Stimulated activated CD4-positive, alpha-beta T cell treated with anti-CD3 and anti-CD28 coated beads, Interleukin-4, amount 100 ng/mL, for 24 hours (primary cell): ENCODE measurements at regions not wholly inside any gene's neighbourhood (a gene's known extent, or its start where the extent isn't known, plus 50 kb on each side); places are given as distances from the start of the nearest gene placed in this dataset.

Experiments
- DNase-seq: peaks from one replicate; pipeline ENCODE4 v3.0.0-alpha.2; 2020

DNA sequence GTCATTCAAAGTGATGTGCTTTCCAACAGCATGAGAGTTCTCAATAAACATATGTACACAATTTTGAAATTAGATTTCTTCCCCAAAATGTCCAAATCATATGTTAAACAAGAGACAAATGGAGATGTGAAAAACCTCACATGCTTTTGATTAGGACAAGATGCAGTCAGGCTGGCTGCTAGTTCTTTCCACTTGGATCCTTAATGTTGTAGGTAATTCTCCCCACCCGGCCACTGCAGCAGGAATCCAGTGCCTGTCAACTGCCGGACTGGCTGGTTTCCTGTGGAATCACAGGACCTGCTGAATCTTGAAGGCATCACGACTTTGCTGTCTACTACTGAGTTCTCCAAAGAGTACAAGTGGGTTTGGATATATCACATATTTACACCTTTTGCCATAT is 138.6 kb upstream of the AKR1E2 start:
- DNase-seq: no peak

DNA sequence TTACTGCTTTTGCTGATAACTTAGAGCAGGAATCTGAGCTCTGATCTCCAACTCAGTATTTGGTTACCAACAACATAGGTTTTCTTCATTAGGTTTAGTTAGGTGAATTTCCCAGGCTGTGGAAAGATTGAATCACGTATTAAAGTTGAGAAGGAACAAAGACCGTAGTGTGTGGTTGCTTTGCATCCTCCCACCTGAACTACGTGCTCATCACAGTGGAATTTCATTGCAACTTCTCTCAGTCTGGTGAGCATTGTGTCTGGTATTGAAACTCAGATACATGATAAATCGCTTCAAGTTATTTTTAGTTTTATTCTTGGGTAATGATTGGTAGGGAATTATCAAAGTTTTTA is 139.4 kb upstream of the AKR1E2 start:
- peak; percentile 65 for DNase-seq

DNA sequence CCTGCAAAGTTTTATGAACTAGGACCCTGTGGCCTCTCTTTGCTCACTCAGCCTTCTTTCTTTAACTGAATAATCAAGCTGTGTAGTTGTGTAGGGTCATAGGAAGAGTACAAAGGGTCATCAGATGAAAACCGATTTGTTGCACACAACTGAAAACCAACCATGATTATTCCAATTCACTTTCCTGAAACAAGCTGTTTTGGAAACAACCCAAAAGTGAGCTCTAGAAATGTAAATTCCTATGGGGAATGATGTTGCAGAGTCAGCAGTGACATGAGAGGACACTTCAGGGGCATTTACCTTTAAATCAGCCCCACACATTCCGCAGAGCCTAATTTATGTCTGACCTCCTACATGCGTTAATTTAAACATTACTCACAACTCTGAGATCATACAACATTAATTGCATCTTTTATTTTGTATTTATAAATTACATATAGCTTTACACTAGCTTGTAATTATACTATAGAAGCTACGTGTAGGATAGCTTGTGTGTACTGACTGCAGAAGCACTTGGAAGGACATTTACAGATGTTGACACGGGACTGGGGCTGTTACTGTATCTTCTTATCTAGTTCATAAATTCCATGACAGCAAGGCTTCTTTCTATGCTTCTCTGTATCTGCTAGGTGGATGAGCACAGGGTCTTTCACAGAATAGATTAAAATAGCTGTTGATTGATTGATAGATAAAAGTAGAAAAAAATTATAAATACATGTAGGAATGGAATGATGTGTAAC is 139.9 kb upstream of the AKR1E2 start:
- no peak for DNase-seq

DNA sequence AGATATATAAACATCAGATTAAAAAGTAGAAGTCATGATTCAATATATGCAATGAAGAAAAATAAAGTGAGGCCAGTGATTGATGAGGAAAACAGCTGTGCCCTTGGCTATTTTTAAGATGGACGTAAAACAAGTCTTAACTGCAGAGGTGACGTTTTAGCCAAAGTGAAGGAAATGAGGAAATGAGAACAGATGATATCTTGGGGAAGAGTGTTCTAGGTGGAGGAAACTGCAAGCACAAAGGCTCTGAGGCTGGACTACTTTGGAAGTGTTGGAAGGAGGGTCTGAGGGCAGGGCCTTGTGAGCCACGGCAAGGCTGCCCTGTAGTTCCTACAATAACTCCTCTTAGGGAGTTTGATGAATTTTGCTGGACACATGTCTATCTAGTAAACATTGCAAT is 140.5 kb upstream of the AKR1E2 start:
- DNase-seq: no peak

DNA sequence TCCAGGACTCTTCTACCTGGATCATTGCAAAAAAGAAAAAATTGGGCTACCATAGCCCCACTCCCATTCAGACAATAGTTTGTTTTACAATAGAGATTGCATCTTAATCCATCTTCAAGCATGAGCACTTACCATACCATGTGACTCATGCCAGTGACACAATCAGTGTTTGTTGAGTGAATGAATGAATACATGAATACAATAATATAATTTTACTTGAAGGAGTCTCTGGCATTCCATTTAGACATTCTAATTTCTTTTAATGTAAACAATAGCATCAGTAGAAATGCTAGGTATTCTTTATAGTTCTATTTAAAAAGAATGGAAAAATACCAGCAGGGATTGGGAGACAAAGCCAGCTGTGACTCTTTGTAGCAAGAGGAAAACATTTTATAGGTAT is 141.6 kb upstream of the AKR1E2 start:
- DNase-seq: no peak

DNA sequence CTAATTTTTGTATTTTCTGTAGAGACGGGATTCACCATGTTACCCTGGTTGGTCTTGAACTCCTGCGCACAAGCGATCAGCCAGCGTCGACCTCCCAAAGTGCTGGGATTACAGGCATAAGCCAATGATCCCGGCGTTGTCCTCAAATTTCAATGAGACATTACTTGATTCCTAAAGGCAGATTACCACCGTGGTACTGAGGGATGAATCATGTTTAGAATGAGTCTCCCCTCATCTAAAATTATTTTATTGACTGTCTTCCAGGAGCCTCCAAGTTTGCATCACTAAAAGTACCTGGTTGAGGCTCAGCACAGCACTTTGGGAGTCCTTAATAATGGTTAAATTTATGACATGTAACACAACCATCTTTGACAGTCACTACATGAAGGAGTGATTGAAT is 142.2 kb upstream of the AKR1E2 start:
- no peak for DNase-seq

DNA sequence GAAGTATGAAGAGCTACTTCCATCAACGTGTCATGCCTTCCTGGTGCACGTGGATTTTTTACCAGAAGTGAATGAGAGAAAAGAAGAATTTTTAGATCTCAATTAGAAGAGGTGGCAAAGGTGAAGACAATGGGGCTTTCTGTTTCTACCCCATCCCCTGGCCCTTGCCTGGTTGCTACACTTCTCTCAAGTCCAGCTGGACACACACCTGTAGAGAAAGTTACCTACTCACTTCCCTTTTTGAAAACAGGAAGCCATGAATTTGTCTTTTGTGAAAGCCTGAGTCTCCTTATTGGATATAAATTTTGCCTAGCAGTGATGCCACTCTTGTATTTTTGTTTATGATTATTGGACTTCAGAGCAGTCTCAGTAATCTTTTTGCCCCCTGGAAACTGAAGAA is 142.9 kb upstream of the AKR1E2 start:
- DNase-seq: no peak

DNA sequence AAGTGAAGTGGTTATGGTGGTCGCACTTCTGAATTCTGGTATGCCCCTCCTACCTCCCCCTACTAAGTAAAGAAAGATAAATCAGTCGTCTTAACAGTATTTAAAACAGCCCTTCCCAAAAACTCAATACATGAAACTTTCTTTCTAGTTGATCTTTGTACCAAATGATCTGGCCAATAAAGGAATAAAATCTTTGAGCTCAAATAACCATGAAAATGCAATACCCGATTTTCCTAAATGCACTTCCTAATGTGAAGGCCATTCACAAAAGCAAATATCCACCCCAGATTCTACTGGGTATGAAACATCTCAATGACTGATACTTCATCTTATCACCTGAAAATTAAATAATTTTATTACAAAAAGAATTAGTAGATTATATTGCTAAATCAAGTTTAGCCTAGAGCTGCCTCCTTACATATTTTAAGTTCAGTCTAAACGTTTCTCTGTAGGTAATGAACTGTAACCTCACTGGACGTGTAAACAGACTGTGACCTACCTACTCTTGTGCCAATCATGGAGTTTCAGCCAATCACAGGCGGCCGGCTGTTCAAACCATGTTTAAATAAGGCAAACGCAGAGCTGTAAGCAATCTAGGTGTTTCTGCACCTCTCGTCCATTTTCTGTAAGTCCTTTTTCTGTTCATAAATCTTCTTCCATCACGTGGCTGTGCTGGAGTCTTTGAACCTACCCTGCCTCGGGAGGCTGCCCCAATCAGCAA is 146.9 kb upstream of the AKR1E2 start:
- no peak for DNase-seq

DNA sequence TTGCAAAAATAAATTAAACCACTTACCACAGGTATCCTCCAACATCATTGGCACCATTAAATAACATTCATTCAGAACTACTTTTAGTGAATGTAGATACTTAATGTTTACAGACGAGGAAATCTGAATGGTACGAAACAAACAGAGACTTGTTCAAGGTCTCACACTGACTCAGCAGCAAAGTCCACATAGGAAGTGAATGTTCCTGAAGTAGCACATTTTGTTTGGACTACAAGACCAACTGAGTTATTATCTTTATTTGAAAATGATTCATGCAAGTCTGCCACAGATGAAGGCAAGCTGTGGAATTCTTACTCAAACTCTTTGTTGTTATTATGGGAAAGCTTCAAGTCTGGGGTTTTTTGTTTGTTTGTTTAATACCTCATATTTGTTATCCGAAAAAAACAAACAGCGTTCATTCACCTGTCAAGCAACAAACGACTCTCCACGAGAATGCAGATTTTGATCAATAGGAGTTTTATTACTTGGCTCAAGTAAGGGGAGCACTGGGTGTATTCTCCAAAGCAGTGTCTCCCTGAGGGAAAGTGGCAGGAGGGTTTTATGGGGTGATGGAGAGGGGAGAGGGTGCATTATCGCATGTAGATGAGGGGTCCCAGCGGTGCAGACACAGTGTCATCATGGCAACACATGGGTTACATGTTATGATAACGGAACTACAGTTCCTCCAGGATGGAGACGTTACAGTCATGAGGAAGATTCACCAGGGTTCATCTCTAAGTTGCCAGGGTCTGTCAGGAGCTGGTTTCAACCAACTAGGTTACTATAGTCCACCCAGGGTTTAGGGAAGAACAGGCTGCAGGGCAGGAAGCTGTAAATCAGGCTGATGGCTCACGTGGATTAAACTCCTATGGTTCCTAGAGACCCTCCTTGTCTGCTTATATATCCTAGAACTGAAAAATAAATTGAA is 147.7 kb upstream of the AKR1E2 start:
- no peak for DNase-seq

DNA sequence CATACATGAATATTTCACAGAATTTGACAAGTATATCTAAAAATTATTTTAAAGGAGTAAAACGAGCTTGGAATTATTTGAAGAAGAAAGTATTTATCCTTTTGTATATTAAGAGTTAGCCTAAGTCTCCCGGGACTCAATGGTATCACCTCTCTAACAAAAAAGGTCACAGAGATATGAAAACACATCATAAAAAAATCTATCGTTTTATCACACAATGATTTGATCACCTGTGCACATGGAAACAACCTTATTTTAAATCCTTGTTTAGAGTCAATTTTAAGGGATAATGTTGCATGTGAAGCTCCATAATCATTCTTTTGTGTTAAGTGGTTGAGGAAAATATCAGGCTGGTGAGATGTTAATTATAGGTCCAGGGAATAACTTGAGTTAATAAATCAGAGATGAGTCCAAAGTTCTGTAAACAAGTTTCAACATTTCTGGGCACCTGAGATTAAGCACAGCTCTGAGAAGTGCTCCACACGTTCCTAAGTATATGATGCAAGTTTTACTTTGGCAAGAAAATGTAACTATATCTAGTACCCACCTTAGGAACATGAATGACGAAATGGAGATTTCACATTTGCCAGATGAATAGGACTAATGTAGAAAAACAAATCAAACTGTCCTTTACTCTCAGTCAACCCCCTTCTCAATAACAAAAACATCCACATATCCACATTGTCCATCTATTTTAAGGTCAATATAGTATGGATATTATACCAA is 148.5 kb upstream of the AKR1E2 start:
- DNase-seq: no peak

DNA sequence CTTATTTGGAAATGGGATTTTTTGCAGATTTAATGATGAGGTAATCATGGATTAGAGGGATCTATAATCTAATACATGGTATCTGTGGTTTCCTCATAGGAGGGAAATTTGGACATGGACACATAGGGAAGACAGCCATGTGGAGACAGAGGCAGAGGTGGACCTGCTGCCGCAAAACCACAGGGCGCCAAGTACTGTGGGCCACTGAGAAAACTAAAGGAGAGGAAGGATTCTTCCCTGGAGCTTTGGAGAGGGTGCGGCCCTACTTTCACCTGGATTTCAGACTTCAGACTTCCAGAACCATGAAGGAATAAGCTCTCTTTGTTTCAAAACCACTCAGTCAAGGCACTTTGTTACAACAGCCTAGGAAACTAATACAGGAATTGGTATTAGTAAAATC is 149.4 kb upstream of the AKR1E2 start:
- no peak for DNase-seq

DNA sequence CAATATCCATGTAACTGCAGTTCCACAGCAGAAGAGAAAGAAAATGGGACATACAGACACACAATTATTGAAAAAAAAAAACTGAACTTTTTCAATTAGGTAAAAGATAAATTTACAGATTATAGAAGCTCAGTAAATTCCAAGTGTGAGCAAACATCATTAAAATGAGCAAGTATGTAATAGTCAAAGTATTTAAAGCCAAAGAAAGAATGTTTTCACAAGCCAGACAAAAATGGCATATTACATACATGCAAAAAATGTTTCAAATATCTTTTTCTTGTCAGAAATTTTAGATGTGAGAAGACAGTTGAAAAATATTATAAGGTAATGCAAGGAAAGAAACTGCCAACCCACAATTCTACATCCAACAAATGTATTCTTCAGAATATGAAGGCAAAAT is 150.2 kb upstream of the AKR1E2 start:
- no peak for DNase-seq

DNA sequence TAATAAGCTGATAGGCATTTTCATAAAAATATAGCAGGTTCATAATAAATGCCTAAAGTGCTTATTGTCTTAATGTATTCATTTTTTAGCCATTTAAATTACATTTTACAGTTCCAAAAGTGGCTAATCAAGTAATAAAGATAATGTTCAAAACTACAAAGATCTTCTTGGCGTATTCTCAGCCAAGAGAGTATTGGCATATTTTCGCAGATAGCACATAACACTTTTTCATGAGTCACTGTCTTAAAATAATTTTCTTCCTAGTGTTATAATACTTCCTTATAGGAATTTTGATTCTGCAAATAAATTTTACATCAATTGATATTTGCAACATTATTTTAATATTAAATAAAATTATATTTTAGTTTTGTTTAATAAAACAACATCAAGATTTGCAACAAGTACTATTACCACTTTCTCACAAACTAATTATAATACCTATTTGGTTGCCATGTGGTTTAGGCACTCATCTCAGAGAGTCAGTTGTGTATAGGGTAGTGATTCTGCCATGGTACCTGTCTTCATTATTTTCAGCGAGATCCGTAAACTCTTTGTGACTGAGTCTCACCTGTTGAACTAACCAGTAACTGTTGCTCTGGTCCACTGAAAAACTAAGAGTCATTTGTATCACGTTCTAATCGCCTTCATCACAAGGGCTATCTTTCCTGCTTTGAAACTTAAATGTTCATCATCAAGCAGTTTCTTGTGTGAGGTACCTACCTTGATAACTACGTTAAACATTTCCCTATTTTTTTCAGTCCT is 152.5 kb upstream of the AKR1E2 start:
- DNase-seq: no peak

DNA sequence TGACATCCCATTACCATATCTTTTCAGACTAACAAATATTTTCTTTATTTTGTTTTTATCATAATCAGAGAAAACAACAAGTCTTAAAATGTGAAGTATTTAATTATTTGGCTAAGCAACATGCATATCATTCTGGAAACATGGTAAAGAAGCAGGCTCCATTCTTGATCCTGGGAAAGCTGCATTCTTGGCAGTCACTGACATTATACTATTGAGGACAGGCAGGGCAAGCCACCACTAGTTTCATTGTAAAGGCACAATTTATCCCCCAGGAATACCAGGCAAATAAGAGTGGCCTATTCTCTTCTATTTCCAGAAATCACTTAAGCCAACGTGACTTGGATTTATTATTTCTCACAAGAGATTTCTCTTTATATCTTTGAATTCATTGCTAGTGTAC is 153.8 kb upstream of the AKR1E2 start:
- no peak for DNase-seq

DNA sequence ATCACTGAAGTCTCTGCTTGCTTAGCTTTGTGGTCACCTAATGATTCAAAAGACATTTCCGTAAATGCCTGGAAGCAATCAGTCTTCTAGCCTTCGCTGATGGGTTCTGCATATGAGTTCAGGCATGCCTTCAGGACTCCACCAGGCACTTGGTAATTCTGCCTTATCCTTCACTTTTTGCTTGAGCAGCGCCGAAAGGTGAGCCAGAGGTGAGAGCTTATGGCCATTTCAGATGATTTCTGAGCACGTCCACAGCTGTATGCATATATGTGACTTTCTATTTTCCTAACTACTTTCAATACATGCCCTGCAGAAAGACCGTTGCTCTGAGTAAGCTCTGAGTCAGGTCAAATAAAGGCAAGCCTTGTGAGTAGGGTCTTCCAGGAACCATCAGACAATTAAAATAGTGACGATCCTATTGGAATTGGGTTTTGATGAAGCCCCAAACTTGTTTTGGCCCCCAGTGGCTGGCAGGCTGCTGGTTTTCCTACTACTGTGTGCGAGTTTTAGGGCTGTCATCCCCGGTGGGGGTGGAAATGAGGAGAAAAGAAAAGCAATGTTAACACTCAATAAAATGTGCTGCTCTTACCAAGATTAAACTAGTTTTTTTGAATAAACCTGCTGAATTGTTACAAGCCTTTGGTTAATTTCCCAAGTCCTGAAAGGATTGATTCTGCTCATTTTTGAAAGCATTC is 154.4 kb upstream of the AKR1E2 start:
- DNase-seq: no peak

DNA sequence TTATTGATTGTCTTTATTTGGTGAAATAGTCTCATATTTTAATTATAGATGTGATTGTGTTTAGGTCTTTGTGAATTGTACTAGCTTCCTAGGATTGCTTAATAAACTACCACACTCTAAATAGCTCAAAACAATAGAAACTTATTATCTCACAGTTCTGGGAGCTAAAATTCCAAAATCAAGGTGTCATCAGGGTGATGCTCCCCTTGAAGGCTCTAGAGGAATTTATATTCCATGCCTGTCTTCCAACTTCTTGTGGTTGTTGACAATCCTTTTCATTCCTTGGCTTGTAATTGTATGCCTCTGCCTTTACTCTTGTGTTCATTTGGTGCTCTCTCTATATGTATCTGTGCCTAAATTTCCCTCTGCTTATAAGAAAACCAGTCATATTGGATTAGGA is 155.3 kb upstream of the AKR1E2 start:
- DNase-seq: no peak

DNA sequence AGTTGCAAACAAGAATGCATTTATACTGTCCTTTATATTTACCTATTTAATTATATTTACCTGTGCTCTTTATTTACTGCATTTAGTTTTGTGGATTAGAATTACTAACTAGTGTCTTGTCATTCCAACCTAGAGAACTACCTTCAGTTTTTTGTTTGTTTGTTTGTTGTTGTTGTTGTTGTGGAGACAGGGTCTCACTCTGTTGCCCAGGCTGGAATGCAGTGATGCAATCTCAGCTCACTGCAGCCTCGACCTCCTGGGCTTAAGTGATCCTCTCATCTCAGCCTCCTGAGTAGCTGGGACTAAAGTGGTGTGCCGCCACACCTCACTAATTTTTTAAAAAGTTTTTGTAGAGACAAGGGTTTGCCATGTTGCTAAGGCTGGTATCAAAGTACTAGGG is 156.4 kb upstream of the AKR1E2 start:
- no peak for DNase-seq

DNA sequence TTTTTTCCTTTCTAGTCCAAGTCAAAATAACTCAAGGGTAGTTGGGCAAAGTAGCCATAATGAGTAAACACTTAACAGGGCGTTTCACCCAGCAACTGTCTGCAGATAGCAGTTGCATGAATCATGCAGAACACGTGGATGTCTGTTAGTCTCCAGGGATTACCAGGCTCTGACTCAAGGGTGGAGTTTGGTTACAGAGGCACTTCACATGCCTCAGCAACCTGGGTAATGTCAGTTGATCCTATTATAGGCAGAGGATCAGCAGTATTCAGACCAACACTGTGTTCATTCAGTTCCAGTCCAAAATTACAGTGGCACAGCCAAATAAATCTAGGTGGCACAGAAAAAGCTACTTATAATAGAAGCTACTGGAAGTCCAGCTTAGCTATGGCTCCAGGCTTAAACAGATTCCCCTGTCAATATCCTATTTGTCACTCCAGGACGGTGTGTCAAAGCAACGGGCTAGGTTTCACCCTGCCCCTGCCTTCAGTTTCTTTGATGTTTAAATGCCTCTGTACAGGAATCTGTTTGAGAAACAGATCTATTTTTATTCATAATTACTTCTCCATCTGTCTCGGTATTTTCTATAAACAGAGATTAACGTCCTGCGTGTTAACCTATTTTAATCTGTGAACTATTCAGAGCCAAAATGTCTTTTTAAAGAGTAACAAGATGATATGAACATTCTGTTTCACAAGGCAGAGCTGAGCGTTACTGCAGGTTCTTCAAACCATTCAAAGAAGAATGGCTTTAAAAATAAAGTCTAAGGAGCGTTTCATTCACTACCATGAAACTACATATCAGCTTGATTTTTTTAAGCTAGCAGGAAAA is 162.6 kb upstream of the AKR1E2 start:
- peak; percentile 43 for DNase-seq

DNA sequence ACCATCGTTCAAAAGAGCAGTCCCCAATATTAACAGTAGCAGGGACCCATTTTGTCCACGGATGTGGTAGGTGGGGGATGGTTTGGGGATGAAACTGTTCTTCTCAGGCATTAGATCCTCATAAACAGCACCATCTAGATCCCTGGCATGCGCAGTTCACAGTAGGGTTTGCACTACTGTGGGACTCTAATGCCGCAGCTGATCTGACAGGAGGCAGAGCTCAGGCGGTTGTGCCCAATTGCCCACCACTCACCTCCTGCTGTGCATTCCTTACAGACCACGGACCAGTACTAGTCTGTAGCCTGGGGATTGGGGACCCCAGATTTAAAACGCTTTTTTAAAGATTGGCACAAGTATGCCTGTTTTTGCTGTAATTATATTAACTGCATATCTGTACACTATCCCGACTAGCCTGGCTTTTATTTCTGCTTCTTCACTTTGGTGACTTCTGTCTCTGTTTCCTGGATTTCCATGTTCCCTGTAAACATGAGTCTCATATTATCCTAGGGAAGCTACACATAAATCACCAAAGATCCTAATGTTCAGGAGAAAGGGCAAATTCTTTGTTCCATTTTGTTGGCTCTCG is 163.3 kb upstream of the AKR1E2 start:
- DNase-seq: no peak

DNA sequence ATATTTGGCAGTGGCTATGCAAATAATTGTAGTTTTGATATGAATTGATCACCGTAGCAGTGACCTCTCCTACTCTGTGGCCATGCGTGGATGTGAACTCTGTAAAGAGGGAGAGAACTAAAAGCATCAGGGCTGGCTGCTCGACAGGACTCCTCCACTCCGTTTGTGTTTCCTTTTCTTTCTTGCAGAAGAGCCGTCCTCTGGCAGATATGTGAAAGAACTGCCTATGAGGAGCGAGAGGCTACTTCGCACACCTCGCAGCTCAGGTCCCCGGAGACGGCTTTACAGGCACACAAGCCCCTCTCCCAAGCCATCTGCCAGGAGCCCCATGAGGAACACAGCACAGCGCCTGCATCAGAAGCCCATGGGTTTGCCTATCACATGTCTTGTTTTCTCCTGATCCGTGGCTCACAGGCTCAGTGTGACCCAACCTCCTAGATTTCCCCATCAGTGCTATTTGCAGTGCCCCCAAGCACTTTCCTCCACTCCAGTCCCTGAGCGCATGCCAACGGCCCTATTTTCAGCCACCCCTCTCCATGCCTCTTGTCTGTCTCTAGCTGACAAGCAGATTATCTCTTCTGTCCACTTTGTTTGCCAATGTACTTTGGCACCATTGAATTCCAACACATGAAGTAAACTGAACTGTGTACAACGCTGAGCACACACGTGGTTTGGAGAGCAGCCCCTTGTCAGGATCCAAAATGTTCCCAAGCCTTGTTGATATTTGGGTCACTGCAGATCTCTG is 164.3 kb upstream of the AKR1E2 start:
- no peak for DNase-seq
